ENCODE measurements at regions not wholly inside any gene's neighbourhood (a gene's known extent, or its start where the extent isn't known, plus 50 kb on each side); places are given as distances from the start of the nearest gene placed in this dataset.
A peak's percentile ranks its signal among the peaks of the same experiment; 100 is the strongest.
"Not testable (repeated sequence)": the region's sequence is repeated elsewhere in the genome, so short reads cannot be mapped to it uniquely, and the experiment has no call there.

GRCh38 chr3:152197937-152198336 lies 70.8 kb upstream of the MBNL1 start:
- DNase-seq: no peak

DNA sequence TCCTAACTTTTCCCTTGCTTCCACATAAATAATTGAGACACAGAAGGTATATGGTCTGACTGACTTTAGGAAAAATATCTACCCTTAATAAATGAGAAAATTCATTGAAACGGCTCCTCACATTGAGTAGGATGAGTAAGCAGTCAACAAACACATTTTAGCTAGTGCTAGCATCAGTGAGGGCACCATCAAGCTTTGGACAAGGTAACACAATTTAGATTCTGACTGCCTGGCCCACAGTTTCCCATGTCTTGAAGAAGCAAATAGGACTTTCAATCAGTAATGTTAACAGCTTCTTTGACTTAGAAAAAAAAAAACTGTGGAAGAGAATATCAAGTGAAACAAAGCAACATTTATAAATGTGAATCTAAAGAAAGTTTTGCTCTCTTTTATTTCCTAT lies 70.1 kb upstream of the MBNL1 start:
- no peak for DNase-seq

DNA sequence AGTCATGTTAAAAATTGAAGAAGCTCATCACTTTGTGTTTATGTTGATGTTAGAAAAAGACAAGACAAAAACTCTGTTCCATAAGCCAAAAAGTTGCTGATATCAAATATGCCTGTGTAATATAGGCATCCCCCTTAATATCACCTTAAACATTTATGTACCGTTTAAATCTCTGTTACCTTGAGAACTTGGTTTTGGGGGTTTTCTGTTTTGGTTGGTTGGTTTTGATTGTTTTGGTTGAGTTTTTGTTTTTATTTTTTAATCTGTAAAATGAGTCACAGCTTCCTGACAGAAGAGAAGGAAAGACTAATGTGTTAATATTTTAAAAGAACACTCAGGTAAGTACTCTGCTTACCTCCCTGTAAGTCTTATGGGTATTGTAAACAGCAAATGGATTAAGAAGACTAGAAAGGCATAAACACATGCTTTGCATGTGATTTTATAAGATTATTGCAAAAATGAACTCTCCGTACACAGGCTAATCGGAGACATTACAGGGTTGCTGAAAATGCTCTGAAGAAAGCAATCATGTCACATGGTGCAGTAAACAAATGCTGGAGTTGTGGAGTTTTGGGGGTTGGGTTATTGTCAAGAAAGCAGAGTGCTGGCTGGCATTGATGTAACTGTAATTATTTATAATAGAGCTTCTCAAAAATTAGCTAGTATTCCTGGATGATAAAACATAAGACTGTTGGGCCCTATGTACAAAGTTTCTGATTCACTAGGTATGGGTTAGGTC lies 69.5 kb upstream of the MBNL1 start:
- no peak for DNase-seq

DNA sequence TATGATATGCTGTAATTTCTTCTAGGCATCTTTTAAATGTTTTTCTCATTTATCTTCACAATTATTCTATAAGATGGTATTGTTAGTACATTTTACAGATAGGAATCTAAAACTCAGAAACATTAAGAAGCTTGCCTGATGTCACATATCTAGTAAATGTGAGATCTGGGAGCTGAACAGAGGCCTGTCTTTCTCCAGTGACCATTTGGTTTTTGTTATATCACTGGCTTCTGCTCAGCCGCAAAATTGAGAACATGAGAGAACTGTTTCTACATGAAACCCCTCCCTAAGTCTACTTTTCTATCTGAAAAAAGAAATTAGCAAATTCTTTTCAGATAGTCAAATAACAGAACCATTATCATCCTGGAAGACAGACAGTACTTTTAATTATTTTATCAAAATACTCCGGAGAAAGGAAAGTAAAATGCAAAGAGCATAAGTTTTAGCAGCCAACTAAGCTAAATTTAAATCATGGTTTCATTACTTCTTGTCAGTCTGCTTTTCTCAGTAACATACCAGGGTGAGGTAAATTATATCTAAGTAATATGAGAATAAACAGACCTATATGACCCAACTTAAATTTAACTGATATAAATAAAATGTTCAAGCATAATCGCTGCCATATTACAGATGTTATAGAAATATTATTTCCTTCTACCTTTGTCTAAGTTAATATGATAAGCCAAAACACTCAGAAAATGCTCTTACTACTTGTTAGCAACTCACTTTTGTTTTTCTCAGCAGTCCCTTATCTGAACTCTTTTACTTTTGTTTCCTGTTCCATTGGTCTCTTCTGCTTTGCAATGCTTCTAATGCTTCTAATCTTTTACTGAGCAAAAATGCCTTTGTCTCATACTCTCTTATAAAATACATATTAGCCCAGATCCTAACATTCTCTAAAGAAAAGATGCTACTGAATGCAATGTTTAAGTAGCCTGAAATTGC lies 68.0 kb upstream of the MBNL1 start:
- no peak for DNase-seq

GRCh38 chr3:152202976-152203626 lies 65.6 kb upstream of the MBNL1 start:
- DNase-seq: no peak

DNA sequence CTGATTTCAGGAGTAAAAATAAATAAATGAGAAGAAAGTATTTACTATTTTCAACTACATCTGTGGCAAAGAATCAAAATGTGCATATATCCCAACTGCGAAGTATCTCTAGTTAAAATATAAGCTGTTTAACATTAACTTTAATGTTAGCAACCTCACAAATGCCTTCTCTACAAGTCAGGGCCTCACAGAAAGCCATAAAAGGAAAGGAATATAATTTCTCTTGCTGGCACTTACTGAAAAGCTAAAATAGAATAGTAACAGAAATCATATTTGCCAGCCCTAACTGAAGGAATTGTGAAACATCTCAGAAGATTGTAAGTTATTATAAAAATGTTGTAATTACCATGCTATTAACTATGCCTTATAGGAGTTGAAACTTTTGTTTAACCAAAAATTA lies 65.1 kb upstream of the MBNL1 start:
- no peak for DNase-seq

- DNase-seq: no peak
These were observed 64.5 kb upstream of the MBNL1 start for GRCh38 chr3:152204218-152204617.

- DNase-seq: no peak
These were observed 63.6 kb upstream of the MBNL1 start for GRCh38 chr3:152205097-152205593.

GRCh38 chr3:152206243-152206760 lies 62.4 kb upstream of the MBNL1 start:
- no peak for DNase-seq

DNA sequence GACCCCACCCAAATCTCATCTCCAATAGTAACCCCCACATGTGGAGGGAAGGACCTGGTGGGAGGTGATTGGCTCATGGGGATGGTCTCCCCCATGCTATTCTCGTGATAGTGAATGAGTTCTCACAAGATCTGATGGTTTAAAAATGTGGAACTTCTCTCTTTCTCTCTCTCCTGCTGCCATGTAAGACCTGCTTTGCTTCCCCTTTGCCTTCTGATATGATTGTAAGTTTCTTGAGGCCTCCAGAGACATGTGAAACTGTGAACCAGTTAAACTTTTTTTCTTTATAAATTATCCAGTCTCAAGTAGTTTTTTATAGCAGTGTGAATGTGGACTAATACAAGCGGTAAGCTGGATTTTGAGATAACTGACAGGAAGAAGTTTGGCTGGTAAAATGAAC lies 60.3 kb upstream of the MBNL1 start:
- no peak for DNase-seq

DNA sequence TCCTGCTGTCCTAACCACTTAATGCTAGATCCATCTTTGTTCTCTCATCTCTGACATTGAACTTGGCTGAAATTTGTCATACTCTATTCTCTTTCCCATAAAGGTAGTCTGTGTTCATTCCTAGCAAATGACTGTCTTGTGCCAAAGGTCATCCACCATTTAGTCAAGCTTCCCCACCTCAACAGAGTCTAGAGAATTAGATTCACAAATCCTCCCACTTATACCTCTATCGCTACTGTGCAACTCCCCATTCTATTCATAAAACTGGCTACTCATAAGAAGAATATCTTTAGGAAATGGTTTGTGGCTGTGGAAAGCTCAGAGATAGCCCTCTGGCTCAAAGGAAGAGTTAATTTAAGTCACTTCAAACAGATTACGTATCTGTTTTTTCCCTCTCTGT lies 59.7 kb upstream of the MBNL1 start:
- peak; percentile 62 for DNase-seq

GRCh38 chr3:152209776-152210175 lies 59.0 kb upstream of the MBNL1 start:
- DNase-seq: no peak

DNA sequence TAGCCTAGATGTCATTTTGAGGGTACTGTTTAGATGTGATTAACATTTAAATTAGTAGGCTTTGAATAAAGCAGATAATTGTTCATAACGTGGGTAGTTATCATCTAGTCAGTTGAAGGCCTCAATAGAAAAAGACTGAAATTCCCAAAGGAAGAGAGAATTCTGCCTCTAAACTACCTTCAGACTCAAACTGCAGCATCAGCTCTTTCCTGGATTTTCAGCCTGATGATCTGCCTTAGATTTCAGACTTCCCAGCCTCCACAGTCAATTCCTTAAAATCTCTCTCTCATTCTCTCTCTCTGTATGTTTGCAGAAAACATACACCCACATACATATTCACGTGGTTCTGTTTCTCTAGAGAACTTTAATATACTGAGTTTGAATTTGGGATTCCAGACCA lies 58.0 kb upstream of the MBNL1 start:
- no peak for DNase-seq

GRCh38 chr3:152211655-152212054 lies 57.1 kb upstream of the MBNL1 start:
- no peak for DNase-seq

DNA sequence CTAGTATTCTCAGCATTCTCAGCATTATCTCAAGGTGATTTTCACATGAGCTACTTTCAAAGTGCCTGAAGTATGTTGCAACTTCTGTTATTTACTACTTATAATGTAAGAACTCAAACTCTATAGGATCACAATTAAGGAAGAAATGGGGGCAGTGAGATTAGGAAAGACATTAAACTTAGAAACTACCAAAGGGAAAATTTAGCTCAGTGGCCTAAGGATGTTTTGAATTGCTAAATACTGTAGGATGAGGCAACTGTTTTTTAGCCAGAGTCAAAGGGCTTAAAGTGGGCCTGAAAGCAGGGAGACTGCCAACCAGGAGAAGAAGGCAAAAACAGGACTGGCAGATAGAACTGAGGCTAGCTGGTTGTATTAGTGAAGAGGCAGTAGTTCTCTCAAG lies 55.5 kb upstream of the MBNL1 start:
- no peak for DNase-seq

DNA sequence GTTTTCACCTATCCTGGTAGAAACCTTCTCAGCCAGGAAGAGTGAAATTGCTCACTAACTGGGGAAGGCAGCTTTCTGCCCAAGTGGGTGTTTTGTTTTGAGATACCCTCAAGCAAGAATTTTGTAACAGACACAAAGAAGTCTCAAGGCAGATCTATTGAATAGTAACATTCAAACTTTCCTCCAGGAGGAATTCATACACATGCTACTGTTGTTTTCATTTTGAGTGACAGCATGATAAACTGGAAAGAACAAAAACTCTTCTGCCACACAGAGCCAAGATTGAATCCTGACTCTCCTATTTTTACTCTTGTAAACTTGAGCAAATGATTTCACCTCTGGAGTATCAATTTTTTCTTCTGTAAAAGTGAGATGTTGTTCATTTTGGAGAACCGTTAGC lies 54.8 kb upstream of the MBNL1 start:
- no peak for DNase-seq

GRCh38 chr3:152216960-152217865 lies 51.5 kb upstream of the MBNL1 start:
- DNase-seq: not testable (repeated sequence)

GRCh38 chr3:152218602-152219001 lies 50.1 kb upstream of the MBNL1 start:
- no peak for DNase-seq

All from activated CD4-positive, alpha-beta T cell treated with anti-CD3 and anti-CD28 coated beads, Interleukin-2, Interleukin-6, amounts not matched to agents 100 ng/mL and 50 ng/mL, durations not matched to agents 16 hours and 8 hours (primary cell).